Epithelial cell of proximal tubule (primary cell): ENCODE measurements at regions not wholly inside any gene's neighbourhood (a gene's known extent, or its start where the extent isn't known, plus 50 kb on each side); places are given as distances from the start of the nearest gene placed in this dataset.

Source experiments
- DNase-seq: peaks from one replicate; pipeline ENCODE4 v3.0.0-alpha.2; 2011; ENCODE audit warnings: low read depth
- H3K4me3 ChIP-seq: 2 replicates; pipeline ENCODE4 v1.5.1; 2011; ENCODE audit warnings: low read depth, mild to moderate bottlenecking, low read length
- TF ChIP-seq, protein P1 (sequence below): conservative IDR thresholded peaks from 2 replicates; pipeline ENCODE4 v1.5.1; 2012; ENCODE audit warnings: low read depth, mild to moderate bottlenecking, low read length

DNA sequence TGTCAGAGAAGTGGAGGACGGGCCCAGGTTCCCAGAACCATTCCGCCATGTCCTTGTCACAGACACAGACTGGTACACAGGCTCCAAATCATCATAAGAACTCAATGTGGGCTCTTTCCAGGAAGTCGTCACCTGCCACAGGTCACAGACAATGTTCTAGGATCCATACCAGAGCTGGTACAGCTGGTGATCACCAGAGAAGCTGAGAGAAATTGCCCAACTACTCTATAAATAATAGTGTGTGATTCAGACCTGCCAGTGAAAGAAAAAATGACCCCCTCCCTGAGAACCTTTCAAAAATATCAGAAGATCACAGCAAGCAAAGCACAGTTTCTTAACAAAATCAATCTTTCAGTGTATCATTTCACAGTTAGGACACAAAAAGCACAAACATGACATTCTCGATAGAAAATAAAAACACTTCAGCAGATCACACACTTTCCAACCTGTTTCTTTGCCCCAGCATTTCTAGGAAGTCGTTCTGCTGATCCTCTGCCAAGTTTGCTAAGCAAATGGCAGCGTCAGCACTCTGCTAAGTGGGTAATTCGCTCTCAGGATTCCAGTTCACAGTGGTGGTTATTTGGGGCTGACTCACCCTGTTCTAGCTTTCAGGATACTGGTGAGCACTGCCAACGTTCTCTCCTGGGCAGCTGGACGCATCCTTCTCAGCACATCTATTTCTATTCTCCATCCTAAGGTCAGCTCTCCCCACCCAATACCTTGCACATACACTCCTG, 223.3 kb upstream of the SFSWAP start:
- H3K4me3 ChIP-seq, result no peak overlapping the region

DNA sequence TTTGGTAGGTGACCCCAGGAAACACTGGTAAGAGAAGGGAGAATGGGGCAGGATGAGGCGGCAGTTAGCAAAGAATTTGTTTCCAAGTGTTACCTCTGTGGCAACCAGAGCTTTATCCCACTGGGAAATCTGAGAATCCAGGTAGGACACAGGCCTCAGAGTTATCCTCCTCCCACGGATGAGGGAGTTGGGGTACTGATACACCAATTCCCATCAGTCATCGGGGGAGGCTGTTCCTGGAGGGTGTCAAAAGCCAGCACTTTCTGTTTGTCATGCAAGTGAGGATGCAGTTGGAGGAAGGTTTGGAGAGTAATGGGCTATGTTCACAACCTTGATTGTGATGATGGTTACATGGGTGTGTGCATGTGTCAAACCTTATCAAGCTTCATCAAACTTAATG, 221.2 kb upstream of the SFSWAP start:
- no peak overlapping the region for H3K4me3 ChIP-seq
- TF ChIP-seq, protein P1, sequence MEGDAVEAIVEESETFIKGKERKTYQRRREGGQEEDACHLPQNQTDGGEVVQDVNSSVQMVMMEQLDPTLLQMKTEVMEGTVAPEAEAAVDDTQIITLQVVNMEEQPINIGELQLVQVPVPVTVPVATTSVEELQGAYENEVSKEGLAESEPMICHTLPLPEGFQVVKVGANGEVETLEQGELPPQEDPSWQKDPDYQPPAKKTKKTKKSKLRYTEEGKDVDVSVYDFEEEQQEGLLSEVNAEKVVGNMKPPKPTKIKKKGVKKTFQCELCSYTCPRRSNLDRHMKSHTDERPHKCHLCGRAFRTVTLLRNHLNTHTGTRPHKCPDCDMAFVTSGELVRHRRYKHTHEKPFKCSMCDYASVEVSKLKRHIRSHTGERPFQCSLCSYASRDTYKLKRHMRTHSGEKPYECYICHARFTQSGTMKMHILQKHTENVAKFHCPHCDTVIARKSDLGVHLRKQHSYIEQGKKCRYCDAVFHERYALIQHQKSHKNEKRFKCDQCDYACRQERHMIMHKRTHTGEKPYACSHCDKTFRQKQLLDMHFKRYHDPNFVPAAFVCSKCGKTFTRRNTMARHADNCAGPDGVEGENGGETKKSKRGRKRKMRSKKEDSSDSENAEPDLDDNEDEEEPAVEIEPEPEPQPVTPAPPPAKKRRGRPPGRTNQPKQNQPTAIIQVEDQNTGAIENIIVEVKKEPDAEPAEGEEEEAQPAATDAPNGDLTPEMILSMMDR, result no peak
- no peak for DNase-seq

More for the DNA sequence above, 223.3 kb upstream of the SFSWAP start:
- peak; percentile 41 for DNase-seq
- TF ChIP-seq, protein P1, result no peak

DNA sequence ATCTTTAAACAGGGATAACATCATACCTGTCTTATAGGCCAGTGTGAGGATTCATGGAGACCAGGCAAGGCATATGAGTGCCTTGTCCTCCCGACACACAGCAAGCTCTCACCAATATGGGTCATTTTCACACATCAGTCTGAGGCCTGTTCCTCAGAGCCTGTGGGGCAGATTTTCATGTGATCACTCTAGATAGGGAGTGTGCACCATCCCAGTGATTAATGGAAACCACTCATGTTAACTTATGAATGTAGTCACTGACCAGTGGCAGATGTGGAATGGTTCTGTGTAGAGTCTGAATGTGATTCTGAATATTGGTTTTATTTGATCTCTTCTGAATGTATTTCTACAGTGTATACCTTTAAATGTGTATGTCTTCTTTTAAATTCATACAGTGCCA, 219.7 kb upstream of the SFSWAP start:
- H3K4me3 ChIP-seq, result no peak overlapping the region
- no peak for DNase-seq
- TF ChIP-seq, protein P1, result no peak

DNA sequence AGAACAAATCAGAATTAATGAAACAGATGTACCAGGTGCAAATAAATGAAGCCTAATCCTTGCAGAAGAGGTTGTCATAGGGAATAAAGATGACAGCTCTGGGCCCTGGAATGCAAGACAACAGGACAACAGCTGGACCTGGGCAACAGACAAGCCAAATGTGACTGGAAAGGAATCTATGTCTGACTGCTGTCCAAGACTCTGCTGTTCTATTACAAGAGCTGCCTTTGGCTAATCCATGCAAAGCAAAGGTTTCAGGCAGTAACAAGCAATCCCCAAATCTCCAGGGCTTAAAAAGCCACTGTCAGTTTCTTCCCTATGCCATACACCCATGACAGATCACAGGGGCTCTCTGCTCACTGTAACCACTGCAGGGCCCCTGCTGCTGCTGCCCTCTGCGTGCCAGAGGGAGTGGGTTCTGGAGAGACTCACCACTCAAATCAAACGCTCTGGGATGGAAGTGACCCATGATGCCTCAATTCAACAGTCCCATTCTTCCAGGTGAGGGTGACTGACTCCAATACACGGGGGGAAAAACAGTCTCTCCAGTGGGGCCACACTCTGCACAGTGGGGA, 218.9 kb upstream of the SFSWAP start:
- TF ChIP-seq, protein P1, result no peak
- no peak for DNase-seq

DNA sequence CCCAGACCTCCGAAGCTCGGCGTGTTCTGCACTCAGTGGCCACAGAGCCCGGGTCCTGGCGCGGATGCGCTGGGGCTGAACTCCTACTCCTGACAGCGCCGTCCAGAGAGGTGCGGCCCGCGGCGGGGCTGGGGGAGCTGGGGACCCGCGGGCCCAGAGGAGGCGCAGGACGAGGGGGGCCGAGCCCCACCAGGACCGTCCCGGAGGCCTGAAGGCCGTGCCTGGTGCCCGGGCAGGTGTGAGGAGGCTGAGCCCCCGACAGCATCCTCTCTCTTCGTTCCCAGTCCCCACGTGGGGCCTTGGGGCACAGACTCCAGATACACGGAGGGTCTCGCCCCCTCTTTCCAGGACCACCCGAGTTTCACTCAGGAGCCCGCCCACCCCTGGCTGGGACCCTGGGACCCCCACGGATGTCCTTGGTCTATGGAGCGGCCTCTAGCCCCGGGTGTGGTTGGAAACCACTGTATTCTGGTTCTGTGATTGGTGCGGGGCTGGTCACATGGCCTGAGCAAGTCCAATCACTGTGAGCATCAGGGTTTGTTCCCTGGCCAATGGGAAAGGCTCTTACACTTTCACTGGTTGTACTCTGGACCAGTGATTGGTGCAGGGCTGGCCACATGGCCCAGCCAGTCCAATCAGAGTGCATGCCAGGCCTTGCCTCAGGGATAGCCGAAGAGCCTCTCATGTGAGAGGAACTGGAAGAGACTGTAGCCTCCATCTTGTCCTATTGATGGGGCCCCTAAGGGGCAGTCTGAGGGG, 217.6 kb upstream of the SFSWAP start:
- DNase-seq, result no peak

More for the DNA sequence above, 218.9 kb upstream of the SFSWAP start:
- no peak overlapping the region for H3K4me3 ChIP-seq

DNA sequence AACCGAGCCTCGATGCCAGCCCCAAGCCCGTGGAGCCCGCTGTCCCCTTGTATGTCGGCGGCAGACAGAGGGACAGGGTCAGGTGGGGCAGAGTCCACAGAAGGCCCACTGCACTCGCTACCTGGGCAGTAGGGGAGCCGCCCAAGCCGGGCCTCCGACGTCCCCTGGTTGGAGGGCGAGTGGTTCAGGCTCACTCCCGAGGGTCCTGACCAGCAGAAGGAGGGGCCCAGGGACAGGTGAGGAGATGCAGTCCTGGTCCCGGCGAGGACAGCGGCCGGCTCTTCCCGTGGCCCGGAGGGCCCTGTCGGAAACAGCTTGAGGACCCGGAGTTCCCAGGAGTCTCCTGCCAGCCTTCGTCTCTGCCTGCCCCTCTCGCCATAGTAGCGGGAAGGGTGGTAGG, 216.7 kb upstream of the SFSWAP start:
- TF ChIP-seq, protein P1, result no peak
- no peak for DNase-seq
- no peak overlapping the region for H3K4me3 ChIP-seq

More for the DNA sequence above, 217.6 kb upstream of the SFSWAP start:
- no peak overlapping the region for H3K4me3 ChIP-seq
- TF ChIP-seq, protein P1, result no peak
